H1 (cell line): ENCODE measurements at regions not wholly inside any gene's neighbourhood (a gene's known extent, or its start where the extent isn't known, plus 50 kb on each side); places are given as distances from the start of the nearest gene placed in this dataset.

Experiments used
- CTCF ChIA-PET: fragments of 300-600 bp; sonication (Branson Sonifier 250); formaldehyde crosslinking; loops from one replicate; lab custom pipeline; 2021; ENCODE audit not compliant: partially characterized antibody; lab: Charles Lee
- POLR2A ChIA-PET: fragments of 300-600 bp; sonication (Branson Sonifier 250); formaldehyde crosslinking; loops from one replicate; lab custom pipeline; 2021; ENCODE audit warnings: inconsistent platforms; ENCODE audit not compliant: partially characterized antibody; lab: Charles Lee
- DNase-seq, 2 experiments: peaks; one replicate each; pipeline versions ENCODE4 v3.0.0 to v3.0.0-alpha.2; 2010 to 2022; ENCODE audit warnings: low spot score in 2 of 2, low read depth in 1 of 2, mixed read lengths in 1 of 2
- FAIRE-seq: peaks from 2 replicates; lab custom pipeline; 2011; peaks lifted over from hg19 to GRCh38; lab: Jason Lieb, UNC
- H2AFZ ChIP-seq: 2 replicates; pipeline ENCODE4 v1.8.1; 2012; ENCODE audit warnings: low read length, inconsistent platforms
- H2AK5ac ChIP-seq: 2 replicates; pipeline ENCODE4 v1.6.1; 2013; ENCODE audit warnings: low read depth, low read length
- H2BK120ac ChIP-seq: replicated peaks from 2 replicates; pipeline ENCODE3; 2013; ENCODE audit warnings: low read depth, low read length, inconsistent platforms
- H2BK12ac ChIP-seq: 2 replicates; pipeline ENCODE4 v1.6.1; 2013; ENCODE audit warnings: low read depth, low read length
- H2BK15ac ChIP-seq: 2 replicates; pipeline ENCODE4 v1.6.1; 2013; ENCODE audit warnings: low read length
- H2BK20ac ChIP-seq: 2 replicates; pipeline ENCODE4 v1.6.1; 2013; ENCODE audit warnings: low read length
- H2BK5ac ChIP-seq: 2 replicates; pipeline ENCODE4 v1.6.1; 2013; ENCODE audit warnings: low read depth, low read length
- H3K14ac ChIP-seq: 2 replicates; pipeline ENCODE4 v1.6.1; 2013; ENCODE audit warnings: inconsistent platforms; ENCODE audit not compliant: insufficient read length
- H3K18ac ChIP-seq: 2 replicates; pipeline ENCODE4 v1.6.1; 2013; ENCODE audit warnings: low read length; ENCODE audit errors: extremely low read depth
- H3K23ac ChIP-seq: 2 replicates; pipeline ENCODE4 v1.6.1; 2013; ENCODE audit warnings: inconsistent platforms; ENCODE audit not compliant: insufficient read length
- H3K23me2 ChIP-seq: 2 replicates; pipeline ENCODE4 v1.6.1; 2013; ENCODE audit warnings: low read depth, low read length
- H3K27ac ChIP-seq: 2 replicates; pipeline ENCODE4 v1.6.1; 2011; ENCODE audit warnings: low read depth, low read length, inconsistent platforms
- H3K27me3 ChIP-seq, 4 experiments: replicated peaks in 1 of 4; 1 replicate in 1 of 4; 2 replicates in 3 of 4; pipeline versions ENCODE4 v1.6.1 to v1.8.1; 2011 to 2013; ENCODE audit warnings: low read length in 3 of 4, mild to moderate bottlenecking in 3 of 4, inconsistent platforms in 2 of 4, mixed read lengths in 2 of 4, moderate library complexity in 1 of 4; ENCODE audit not compliant: control insufficient read depth in 3 of 4, insufficient read depth in 3 of 4; ENCODE audit errors: extremely low read depth in 1 of 4
- H3K36me3 ChIP-seq, 4 experiments: 2 replicates each; pipeline versions ENCODE4 v1.6.1 to v1.8.1; 2011 to 2013; ENCODE audit warnings: mild to moderate bottlenecking in 4 of 4, low read length in 3 of 4, moderate library complexity in 2 of 4, control low read depth in 1 of 4, inconsistent platforms in 1 of 4; ENCODE audit not compliant: insufficient read depth in 4 of 4, control insufficient read depth in 2 of 4
- H3K4ac ChIP-seq: replicated peaks from 2 replicates; pipeline ENCODE3; 2013; ENCODE audit warnings: low read length, low read depth, mixed read lengths, inconsistent platforms; ENCODE audit not compliant: insufficient read length
- H3K4me1 ChIP-seq, 4 experiments: replicated peaks in 1 of 4; 1 replicate in 1 of 4; 2 replicates in 3 of 4; pipeline versions ENCODE4 v1.6.1 to v1.8.1; 2011 to 2013; ENCODE audit warnings: low read length in 3 of 4, inconsistent platforms in 2 of 4, mixed read lengths in 1 of 4; ENCODE audit not compliant: insufficient read depth in 4 of 4, control insufficient read depth in 3 of 4
- H3K4me2 ChIP-seq, 2 experiments: 2 replicates each; pipeline versions ENCODE4 v1.6.1 to v1.8.1; 2011 to 2013; ENCODE audit warnings: low read depth in 2 of 2, low read length in 2 of 2, control low read depth in 1 of 2, inconsistent platforms in 1 of 2, mild to moderate bottlenecking in 1 of 2; ENCODE audit not compliant: insufficient read depth in 1 of 2
- H3K4me3 ChIP-seq, 4 experiments: fragments of 200-600, 300-600 bp in 1 of 4; sonication (generic), shearing (Covaris generic), sonication (Bioruptor Twin) in 1 of 4; 2 replicates each; pipeline versions ENCODE4 v1.5.1 to v1.8.1; 2011 to 2016; ENCODE audit warnings: low read length in 4 of 4, low read depth in 3 of 4, control low read depth in 2 of 4, inconsistent platforms in 2 of 4, mild to moderate bottlenecking in 2 of 4, mixed read lengths in 1 of 4, moderate library complexity in 1 of 4; ENCODE audit not compliant: insufficient read depth in 2 of 4; ENCODE audit errors: extremely low read depth in 1 of 4
- H3K56ac ChIP-seq: replicated peaks from 2 replicates; pipeline ENCODE3; 2013; ENCODE audit warnings: low read depth, mild to moderate bottlenecking, mixed read lengths, low read length, inconsistent platforms; ENCODE audit not compliant: insufficient read length
- H3K79me1 ChIP-seq: 2 replicates; pipeline ENCODE4 v1.6.1; 2013; ENCODE audit warnings: low read depth, low read length, control low read depth
- H3K79me2 ChIP-seq, 2 experiments: 2 replicates each; pipeline versions ENCODE4 v1.6.1 to v1.8.1; 2012 to 2013; ENCODE audit warnings: low read length in 2 of 2, mild to moderate bottlenecking in 2 of 2, inconsistent platforms in 1 of 2; ENCODE audit not compliant: insufficient read depth in 2 of 2, control insufficient read depth in 1 of 2
- H3K9ac ChIP-seq, 4 experiments: replicated peaks in 1 of 4; 1 replicate in 1 of 4; 2 replicates in 3 of 4; pipeline versions ENCODE4 v1.6.1 to v1.8.1; 2011 to 2013; ENCODE audit warnings: low read depth in 3 of 4, low read length in 3 of 4, control low read depth in 2 of 4, mild to moderate bottlenecking in 2 of 4, moderate library complexity in 2 of 4, inconsistent platforms in 1 of 4; ENCODE audit errors: extremely low read depth in 1 of 4
- H3K9me3 ChIP-seq, 2 experiments: 2 replicates each; pipeline versions ENCODE4 v1.6.1 to v1.8.1; 2012 to 2013; ENCODE audit warnings: mild to moderate bottlenecking in 2 of 2, moderate library complexity in 2 of 2, control low read depth in 1 of 2, inconsistent platforms in 1 of 2, low read depth in 1 of 2, low read length in 1 of 2, mixed read lengths in 1 of 2; ENCODE audit not compliant: insufficient read depth in 2 of 2
- H4K20me1 ChIP-seq, 2 experiments: replicated peaks in 1 of 2; 2 replicates each; pipeline versions ENCODE3 to v1.8.1; 2011 to 2013; ENCODE audit warnings: inconsistent platforms in 2 of 2, low read length in 2 of 2, mild to moderate bottlenecking in 1 of 2; ENCODE audit not compliant: insufficient read depth in 2 of 2, control insufficient read depth in 1 of 2
- H4K5ac ChIP-seq: 2 replicates; pipeline ENCODE4 v1.6.1; 2013; ENCODE audit warnings: low read length, low read depth, mixed read lengths, inconsistent platforms; ENCODE audit not compliant: insufficient read length
- H4K8ac ChIP-seq: 2 replicates; pipeline ENCODE4 v1.8.0; 2013; ENCODE audit warnings: mild to moderate bottlenecking, moderate library complexity, low read length, inconsistent platforms; ENCODE audit not compliant: insufficient read depth; ENCODE audit errors: extremely low read depth
- H4K91ac ChIP-seq: replicated peaks from 2 replicates; pipeline ENCODE3; 2013; ENCODE audit warnings: low read length, mixed read lengths, inconsistent platforms; ENCODE audit not compliant: insufficient read length
- CBX8 ChIP-seq: fragments of 300-800, 300-1000 bp; sonication (generic); IDR thresholded peaks from 2 replicates; pipeline ENCODE4 v1.7.1; 2016; ENCODE audit warnings: low read depth, low read length, borderline replicate concordance
- CREB1 ChIP-seq: IDR thresholded peaks from 2 replicates; pipeline ENCODE4 v1.6.1; 2012; ENCODE audit warnings: inconsistent platforms
- EGR1 ChIP-seq: IDR thresholded peaks from 2 replicates; pipeline ENCODE4 v1.6.1; 2011; ENCODE audit warnings: low read depth, low read length, borderline replicate concordance
- GABPA ChIP-seq: IDR thresholded peaks from 2 replicates; pipeline ENCODE4 v1.6.1; 2011; ENCODE audit warnings: mild to moderate bottlenecking, low read length, moderate library complexity, borderline replicate concordance; ENCODE audit not compliant: insufficient read depth
- GTF2F1 ChIP-seq: IDR thresholded peaks from 2 replicates; pipeline ENCODE4 v1.6.1; 2012; ENCODE audit warnings: low read depth, low read length, improper control_type of control experiment, borderline replicate concordance
- HDAC6 ChIP-seq: IDR thresholded peaks from one replicate; pipeline ENCODE4 v1.7.1; 2012; ENCODE audit warnings: low read depth, mild to moderate bottlenecking, inconsistent platforms, low read length, moderate library complexity
- NRF1 ChIP-seq: IDR thresholded peaks from 2 replicates; pipeline ENCODE4 v1.6.1; 2011; ENCODE audit warnings: mild to moderate bottlenecking, low read depth, low read length, improper control_type of control experiment
- PHF8 ChIP-seq: fragments of 200-600 bp; sonication (generic); conservative IDR thresholded peaks from 2 replicates; pipeline ENCODE4 v1.7.1; 2012; ENCODE audit warnings: low read depth, mild to moderate bottlenecking, inconsistent platforms, low read length, moderate library complexity
- POLR2AphosphoS5 ChIP-seq: IDR thresholded peaks from 2 replicates; pipeline ENCODE4 v1.6.1; 2011; ENCODE audit warnings: low read depth, low read length
- POU5F1 ChIP-seq: IDR thresholded peaks from 2 replicates; pipeline ENCODE4 v1.6.1; 2011; ENCODE audit warnings: low read depth, mild to moderate bottlenecking, low read length, moderate library complexity
- RBBP5 ChIP-seq: IDR thresholded peaks from 2 replicates; pipeline ENCODE4 v1.7.1; 2012; ENCODE audit warnings: low read depth, mild to moderate bottlenecking, inconsistent platforms, low read length, moderate library complexity, borderline replicate concordance
- RFX5 ChIP-seq: IDR thresholded peaks from 2 replicates; pipeline ENCODE4 v1.6.1; 2011; ENCODE audit warnings: low read depth, low read length, improper control_type of control experiment, borderline replicate concordance
- SAP30 ChIP-seq: fragments of 300-600 bp; sonication (generic); IDR thresholded peaks from 2 replicates; pipeline ENCODE4 v1.7.1; 2012; ENCODE audit warnings: low read length, moderate library complexity, mild to moderate bottlenecking, inconsistent platforms; ENCODE audit not compliant: insufficient read depth, insufficient replicate concordance
- TBP ChIP-seq: IDR thresholded peaks from 2 replicates; pipeline ENCODE4 v1.6.1; 2011; ENCODE audit warnings: low read depth, low read length, improper control_type of control experiment
- TCF12 ChIP-seq: IDR thresholded peaks from 2 replicates; pipeline ENCODE4 v1.6.1; 2011; ENCODE audit warnings: low read depth, mild to moderate bottlenecking, low read length
- WGBS, 2 experiments: shearing (Covaris generic) in 1 of 2; methylation state at CpG; one replicate each; pipeline versions ENCODE4 v1.1.6 to v1.1.7; 2013 to 2015; ENCODE audit warnings: low lambda C conversion rate in 2 of 2, mixed read lengths in 2 of 2, inconsistent platforms in 1 of 2, low coverage in 1 of 2, missing lambda C conversion rate in 1 of 2; ENCODE audit not compliant: insufficient replicate concordance in 2 of 2, insufficient coverage in 1 of 2, insufficient read length in 1 of 2; ENCODE audit errors: extremely low coverage in 1 of 2, missing lambda C conversion rate in 1 of 2; 5-methylcytosine and 5-hydroxymethylcytosine counted together

- Histone ChIP-seq H3K56ac (no peak overlapping the region), H4K91ac (no peak overlapping the region), H3K27me3 (no peaks in the 10 kb centered on the region), H2AK5ac (no peak overlapping the region), H3K18ac (no peak overlapping the region), H3K4me2 (no peak overlapping the region), H3K23me2 (no peaks in the 10 kb centered on the region), H3K9me3 (no peaks in the 10 kb centered on the region), H3K27ac (no peak overlapping the region), H2BK120ac (no peak overlapping the region), H3K4ac (no peak overlapping the region), H2BK20ac (no peak overlapping the region), H3K79me2 (no peaks in the 10 kb centered on the region), H3K14ac (no peak overlapping the region), H2BK15ac (no peak overlapping the region), H2AFZ (0 out of 2 replicates have a peak overlapping the region, but pooled peaks have one; percentile 67), H3K4me1 (no peaks in the 10 kb centered on the region), H3K4me3 (no peak overlapping the region), H4K5ac (no peak overlapping the region), H2BK12ac (no peak overlapping the region), H3K36me3 (no peaks in the 10 kb centered on the region), H4K8ac (no peak overlapping the region), H4K20me1 (no peaks in the 10 kb centered on the region), H3K23ac (no peak overlapping the region), H3K79me1 (no peaks in the 10 kb centered on the region), H2BK5ac (no peak overlapping the region), H3K9ac (no peak overlapping the region)
- FAIRE-seq: no peak
- DNase-seq: no peak
- CTCF ChIA-PET: interaction anchor here (0.6 to 0.9 kb wide), 2 partner anchors 98 to 582 kb away, joined by 3 read pairs; no protein-coding TSS in a partner anchor
- POLR2A ChIA-PET: no interaction called here
- 81% methylated on average over 4 of the region's 4 CpGs; no CpG with 5 or more reads in 1 of the 2 experiments for WGBS, 2 experiments
- TF ChIP-seq GTF2F1 (no peak), NRF1 (no peak), RBBP5 (no peak), HDAC6 (no peak), TCF12 (no peak), CBX8 (no peak), POLR2AphosphoS5 (no peak), EGR1 (no peak), GABPA (no peak), RFX5 (no peak), PHF8 (no peak), POU5F1 (no peak), CREB1 (no peak), TBP (no peak), SAP30 (no peak)
Measured at GRCh38 chr2:84326831-84327432, 132.1 kb downstream of the SUCLG1 start.
